K562 (cell line): ENCODE measurements at regions not wholly inside any gene's neighbourhood (a gene's known extent, or its start where the extent isn't known, plus 50 kb on each side); places are given as distances from the start of the nearest gene placed in this dataset.
"Not testable (repeated sequence)": the region's sequence is repeated elsewhere in the genome, so short reads cannot be mapped to it uniquely, and the experiment has no call there.

ENCODE experiments used
- CTCF ChIP-seq, 3 experiments: IDR thresholded peaks in 2 of 3; conservative IDR thresholded peaks in 1 of 3; 2 replicates each; pipeline ENCODE4 v1.5.1; 2011 to 2012; ENCODE audit warnings: low read length in 3 of 3, mild to moderate bottlenecking in 3 of 3, control low read depth in 2 of 3, improper control_type of control experiment in 1 of 3, inconsistent platforms in 1 of 3, low read depth in 1 of 3, mixed read lengths in 1 of 3, moderate library complexity in 1 of 3; ENCODE audit not compliant: insufficient read depth in 2 of 3
- FOXA1 ChIP-seq: fragments of 450-650 bp; IDR thresholded peaks from 2 replicates; pipeline ENCODE4 v1.6.1; 2016; ENCODE audit warnings: mild to moderate bottlenecking, borderline replicate concordance
- HDAC1 ChIP-seq, 2 experiments: fragments of 450-650 bp; IDR thresholded peaks; 2 replicates each; pipeline ENCODE4 v1.6.1; 2016 to 2017; ENCODE audit warnings: inconsistent platforms in 1 of 2, mild to moderate bottlenecking in 1 of 2, moderate library complexity in 1 of 2
- HINFP ChIP-seq: fragments of 450-650 bp; conservative IDR thresholded peaks from 2 replicates; pipeline ENCODE4 v1.6.1; 2016; ENCODE audit warnings: missing genetic modification characterization, low read depth, mild to moderate bottlenecking, control low read depth, missing compliant biosample characterization
- MEF2D ChIP-seq: conservative IDR thresholded peaks from 2 replicates; pipeline ENCODE4 v1.6.1; 2016; ENCODE audit warnings: low read depth, missing genetic modification characterization, missing compliant biosample characterization
- POLR2A ChIP-seq: fragments of 450-650 bp; conservative IDR thresholded peaks from 2 replicates; pipeline ENCODE4 v1.6.1; 2016
- POLR2AphosphoS5 ChIP-seq: IDR thresholded peaks from 2 replicates; pipeline ENCODE4 v1.6.1; 2011; ENCODE audit warnings: mild to moderate bottlenecking, low read depth, low read length, moderate library complexity; ENCODE audit not compliant: control insufficient read depth, insufficient read depth
- SREBF1 ChIP-seq: fragments of 150-350 bp; IDR thresholded peaks from 2 replicates; pipeline ENCODE4 v1.6.1; 2014; ENCODE audit warnings: antibody characterized with exemption, low read depth, low read length, borderline replicate concordance
- TEAD4 ChIP-seq, 2 experiments: sonication (generic) in 1 of 2; formaldehyde crosslinking in 1 of 2; IDR thresholded peaks; 2 replicates each; pipeline versions ENCODE4 v1.6.1 to v1.8.0; 2012 to 2022; ENCODE audit warnings: borderline replicate concordance in 1 of 2, inconsistent platforms in 1 of 2, low read length in 1 of 2, mild to moderate bottlenecking in 1 of 2, missing genetic modification reagents in 1 of 2
- THRAP3 ChIP-seq: fragments of 450-650 bp; IDR thresholded peaks from 2 replicates; pipeline ENCODE4 v1.6.1; 2016; ENCODE audit warnings: mild to moderate bottlenecking, inconsistent platforms, borderline replicate concordance
- ZBTB49 ChIP-seq: sonication (generic); formaldehyde crosslinking; IDR thresholded peaks from 2 replicates; pipeline ENCODE4 v1.8.0; 2022; ENCODE audit warnings: missing genetic modification reagents, mild to moderate bottlenecking, borderline replicate concordance
- ZFP30 ChIP-seq: fragments of 250-450 bp; sonication (Bioruptor Pico); IDR thresholded peaks from 2 replicates; pipeline ENCODE4 v1.8.0; 2022; ENCODE audit warnings: moderate library complexity, mild to moderate bottlenecking, inconsistent platforms, borderline replicate concordance
- ZNF408 ChIP-seq: fragments of 250-450 bp; sonication (Bioruptor Pico); IDR thresholded peaks from 2 replicates; pipeline ENCODE4 v1.4.0; 2020; ENCODE audit warnings: low read depth, mild to moderate bottlenecking, moderate library complexity
- ZNF785 ChIP-seq: fragments of 250-450 bp; sonication (Bioruptor Pico); IDR thresholded peaks from 2 replicates; pipeline ENCODE4 v1.4.0; 2020; ENCODE audit warnings: mild to moderate bottlenecking

- TF ChIP-seq CTCF (IDR thresholded peaks at IDR 0.05 in 2 of 3, conservative IDR thresholded peaks at IDR 0.05 in 1 of 3; ENCODE audit: insufficient read depth in 2 of 3, low read depth in 1 of 3, low read length in 3 of 3); THRAP3; ZBTB49 (CRISPR knock-in tag); TEAD4 (IDR thresholded peaks at IDR 0.05; ENCODE audit: low read length); TEAD4 (CRISPR knock-in tag; IDR thresholded peaks at IDR 0.05; ENCODE audit: borderline replicate concordance); MEF2D (tag); ZNF408 (CRISPR knock-in tag); ZNF785; SREBF1; ZFP30; HDAC1 (IDR thresholded peaks at IDR 0.05); POLR2A; FOXA1; HINFP (tag); POLR2AphosphoS5: not testable (repeated sequence)
Measured at GRCh38 chr2:240262578-240262977, 122.1 kb upstream of the OTOS start.
